ENCODE measurements at regions not wholly inside any gene's neighbourhood (a gene's known extent, or its start where the extent isn't known, plus 50 kb on each side); places are given as distances from the start of the nearest gene placed in this dataset.
"Not testable (repeated sequence)": the region's sequence is repeated elsewhere in the genome, so short reads cannot be mapped to it uniquely, and the experiment has no call there.

GRCh38 chr1:219726480-219727272, 113.8 kb upstream of the ZC3H11B start:
- no peak for DNase-seq (ENCODE audit: low spot score)

GRCh38 chr1:219724440-219724839, 111.5 kb upstream of the ZC3H11B start:
- no peak for DNase-seq (ENCODE audit: low spot score)

DNA sequence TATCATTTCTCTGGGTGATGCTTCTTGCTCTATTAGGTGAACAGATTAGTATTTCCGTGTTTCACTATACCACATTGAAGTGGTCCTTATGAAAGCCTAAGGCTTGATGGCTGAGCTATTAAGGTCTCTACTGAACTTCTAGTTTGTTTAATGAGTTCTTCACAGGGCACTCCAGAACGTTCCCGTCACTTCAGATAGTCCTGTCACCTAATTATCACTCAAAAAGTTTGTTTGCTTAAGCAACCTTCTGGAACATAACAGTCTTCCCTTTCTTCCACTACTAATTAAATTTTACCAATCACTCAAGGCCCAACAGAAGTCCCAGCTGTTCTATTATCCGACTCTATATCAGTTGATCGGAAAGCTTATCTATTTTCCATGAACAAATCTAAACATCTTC, 104.6 kb upstream of the ZC3H11B start:
- no peak for DNase-seq (ENCODE audit: low spot score)

- DNase-seq (ENCODE audit: low spot score), result no peak
Observed at GRCh38 chr1:219716611-219717114, 103.8 kb upstream of the ZC3H11B start.

DNA sequence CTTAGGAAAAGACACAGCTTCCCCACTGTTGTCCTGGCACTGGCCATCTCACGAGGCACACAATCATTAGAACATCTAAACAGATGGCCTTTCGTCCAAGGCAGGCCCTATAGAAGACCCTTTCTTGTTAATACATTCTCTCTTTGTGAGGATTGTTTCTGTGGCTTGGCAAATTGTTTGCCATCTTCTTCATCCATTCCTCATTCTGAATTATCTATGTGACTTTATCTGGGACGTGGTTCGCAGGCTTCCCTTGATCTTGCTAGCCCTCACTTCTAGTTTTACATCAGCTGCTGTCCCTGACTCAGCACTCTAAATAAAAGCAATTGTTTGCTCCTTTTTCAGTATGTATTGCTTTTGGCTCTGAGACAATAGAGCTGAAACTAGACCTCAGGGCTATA, 101.1 kb upstream of the ZC3H11B start:
- no peak for DNase-seq (ENCODE audit: low spot score)

- DNase-seq (ENCODE audit: low spot score), result no peak
Observed at GRCh38 chr1:219712506-219712905, 99.6 kb upstream of the ZC3H11B start.

- peak; percentile 6 for DNase-seq (ENCODE audit: low spot score)
Observed at GRCh38 chr1:219710529-219711194, 97.8 kb upstream of the ZC3H11B start.

- DNase-seq (ENCODE audit: low spot score), result no peak
Observed at GRCh38 chr1:219708919-219709543, 96.1 kb upstream of the ZC3H11B start.

DNA sequence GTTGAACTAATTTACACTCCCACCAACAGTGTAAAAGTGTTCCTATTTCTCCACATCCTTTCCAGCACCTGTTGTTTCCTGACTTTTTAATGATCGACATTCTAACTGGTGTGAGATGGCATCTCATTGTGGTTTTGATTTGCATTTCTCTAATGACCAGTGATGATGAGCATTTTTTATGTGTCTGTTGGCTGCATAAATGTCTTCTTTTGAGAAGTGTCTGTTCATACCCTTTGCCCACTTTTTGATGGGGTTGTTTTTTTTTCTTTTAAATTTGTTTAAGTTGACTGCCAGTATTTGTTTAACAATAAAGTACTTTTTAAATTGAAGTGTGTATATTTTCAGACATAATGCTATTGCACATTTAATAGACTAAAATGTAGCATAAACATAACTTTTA, 95.0 kb upstream of the ZC3H11B start:
- DNase-seq (ENCODE audit: low spot score), result not testable (repeated sequence)

DNA sequence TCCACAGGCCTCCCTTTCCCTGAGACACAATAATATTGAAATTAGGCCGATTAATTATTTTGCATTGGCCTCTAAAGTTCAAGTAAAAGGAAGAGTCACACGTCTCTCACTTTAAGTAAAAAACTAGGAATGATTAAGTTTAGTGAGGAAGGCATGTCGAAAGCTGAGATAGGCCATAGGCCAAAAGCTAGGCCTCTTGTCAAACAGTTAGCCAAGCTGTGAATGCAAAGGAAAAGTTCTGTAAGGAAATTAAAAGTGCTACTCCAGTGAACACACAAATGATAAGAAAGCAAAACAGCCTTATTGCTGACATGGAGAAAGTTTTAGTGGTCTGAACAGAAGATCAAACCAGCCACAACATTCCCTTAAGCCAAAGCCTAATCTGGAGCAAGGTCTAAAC, 91.4 kb upstream of the ZC3H11B start:
- DNase-seq (ENCODE audit: low spot score), result not testable (repeated sequence)

DNA sequence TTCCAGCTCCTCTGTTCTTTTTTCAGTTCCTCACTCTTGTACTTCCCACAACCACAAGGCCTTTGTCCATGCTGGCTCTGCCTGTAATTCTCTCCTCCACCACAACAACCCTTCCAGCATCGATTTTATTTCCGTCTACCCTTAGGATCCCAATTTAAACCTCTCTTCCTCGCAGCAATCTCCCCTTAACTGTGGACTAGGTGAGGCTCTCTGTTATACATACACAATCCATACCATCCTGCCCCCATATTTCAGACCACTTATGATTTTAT, 90.4 kb upstream of the ZC3H11B start:
- DNase-seq (ENCODE audit: low spot score), result no peak

DNA sequence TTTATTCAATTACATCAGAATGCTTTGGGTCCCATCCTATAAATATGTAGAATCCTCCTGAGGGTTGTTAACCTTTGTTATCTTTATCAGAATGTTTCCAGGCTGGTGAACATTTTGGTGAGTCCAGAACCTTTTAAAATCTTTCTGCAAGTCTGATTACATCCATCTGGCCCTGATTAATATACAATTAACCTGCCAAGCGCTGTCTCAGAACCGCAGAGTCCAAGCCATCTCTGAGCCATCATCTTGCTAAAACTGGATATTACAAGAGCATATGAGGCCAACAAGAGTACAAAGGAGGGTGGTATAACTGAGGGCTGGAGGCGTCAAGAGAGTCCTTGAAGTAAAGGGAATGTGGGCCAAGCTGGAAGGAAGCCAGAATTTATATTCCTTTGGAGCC, 88.6 kb upstream of the ZC3H11B start:
- DNase-seq (ENCODE audit: low spot score), result no peak

GRCh38 chr1:219699870-219700269, 87.0 kb upstream of the ZC3H11B start:
- no peak for DNase-seq (ENCODE audit: low spot score)

DNA sequence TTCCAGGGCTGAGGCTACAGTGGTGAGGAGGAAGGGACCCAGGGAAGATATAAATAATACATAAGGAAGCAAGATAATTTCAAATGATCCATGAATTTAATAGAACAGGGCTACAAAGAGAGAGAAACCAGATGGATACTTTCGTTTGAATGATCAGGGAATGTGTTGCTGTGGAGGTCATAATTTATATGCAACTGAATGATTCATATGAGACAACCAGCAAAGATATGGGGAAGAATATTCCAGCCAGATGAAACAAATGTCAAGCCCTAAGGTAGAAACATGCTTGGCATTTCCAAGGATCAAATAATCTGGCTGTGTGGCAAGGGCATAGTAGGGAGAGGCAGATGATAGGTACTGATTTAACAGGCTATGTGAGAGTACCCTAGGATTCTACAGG, 84.8 kb upstream of the ZC3H11B start:
- no peak for DNase-seq (ENCODE audit: low spot score)

DNA sequence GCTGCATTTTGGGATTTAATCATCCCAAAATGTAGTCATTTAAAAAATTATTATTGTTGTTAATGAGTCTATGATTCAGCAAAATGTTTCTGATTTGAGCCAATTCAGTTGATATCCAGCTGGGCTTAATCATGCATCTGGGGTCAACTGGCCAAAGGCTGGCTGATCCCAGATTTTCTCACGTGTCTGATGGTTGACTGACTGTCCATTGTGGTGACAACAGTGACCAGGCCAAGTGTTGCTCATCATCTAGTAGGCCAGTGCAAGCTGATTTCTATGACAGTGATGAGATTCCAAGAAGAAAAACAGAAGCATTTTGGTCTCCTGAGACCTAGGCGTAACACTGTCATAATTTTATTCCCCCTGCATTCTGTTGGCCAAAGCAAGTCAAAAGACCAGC, 80.1 kb upstream of the ZC3H11B start:
- no peak for DNase-seq (ENCODE audit: low spot score)

DNA sequence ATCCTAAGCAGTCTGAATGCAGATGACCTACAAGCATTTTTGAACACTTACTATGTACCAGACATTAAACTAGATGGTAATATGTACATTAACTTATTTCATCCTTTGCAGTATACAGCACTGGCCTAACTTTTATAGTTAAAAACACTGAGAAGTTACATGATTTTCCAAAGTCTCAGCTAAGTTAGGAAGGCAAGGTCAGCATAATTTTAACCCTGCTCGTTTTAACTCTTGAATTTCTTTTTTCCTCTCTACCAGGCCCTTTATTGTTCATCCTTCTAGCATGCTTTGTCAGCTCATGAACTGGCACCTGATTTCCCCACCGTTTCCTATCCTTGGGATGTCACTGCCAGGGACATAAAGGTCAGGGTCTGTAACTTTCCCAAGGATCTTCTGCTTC, 76.9 kb upstream of the ZC3H11B start:
- no peak for DNase-seq (ENCODE audit: low spot score)

- DNase-seq (ENCODE audit: low spot score), result no peak
Observed at GRCh38 chr1:219687779-219688178, 74.9 kb upstream of the ZC3H11B start.

GRCh38 chr1:219686171-219686570, 73.3 kb upstream of the ZC3H11B start:
- DNase-seq (ENCODE audit: low spot score), result no peak

DNA sequence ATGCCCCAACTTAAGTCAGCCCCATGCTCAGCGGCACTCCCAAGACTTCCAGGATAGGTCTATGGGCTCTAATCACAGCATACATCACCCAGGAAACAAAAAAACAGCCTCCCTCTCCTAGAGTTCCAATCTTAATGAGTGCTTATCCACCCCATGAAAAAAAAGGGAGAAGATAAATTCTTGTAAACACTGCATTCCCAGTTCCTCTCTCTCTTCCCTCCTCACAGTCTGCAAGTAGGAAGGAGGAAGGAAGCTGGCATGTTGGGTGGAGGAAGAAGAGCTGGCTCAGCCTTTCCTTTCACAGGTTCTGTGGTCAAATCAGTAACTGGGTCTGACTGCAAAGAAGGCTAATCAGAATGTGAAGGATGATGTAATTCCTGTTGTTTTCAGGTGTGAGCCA, 69.9 kb upstream of the ZC3H11B start:
- DNase-seq (ENCODE audit: low spot score), result no peak

GRCh38 chr1:219681876-219682275, 69.0 kb upstream of the ZC3H11B start:
- no peak for DNase-seq (ENCODE audit: low spot score)

DNA sequence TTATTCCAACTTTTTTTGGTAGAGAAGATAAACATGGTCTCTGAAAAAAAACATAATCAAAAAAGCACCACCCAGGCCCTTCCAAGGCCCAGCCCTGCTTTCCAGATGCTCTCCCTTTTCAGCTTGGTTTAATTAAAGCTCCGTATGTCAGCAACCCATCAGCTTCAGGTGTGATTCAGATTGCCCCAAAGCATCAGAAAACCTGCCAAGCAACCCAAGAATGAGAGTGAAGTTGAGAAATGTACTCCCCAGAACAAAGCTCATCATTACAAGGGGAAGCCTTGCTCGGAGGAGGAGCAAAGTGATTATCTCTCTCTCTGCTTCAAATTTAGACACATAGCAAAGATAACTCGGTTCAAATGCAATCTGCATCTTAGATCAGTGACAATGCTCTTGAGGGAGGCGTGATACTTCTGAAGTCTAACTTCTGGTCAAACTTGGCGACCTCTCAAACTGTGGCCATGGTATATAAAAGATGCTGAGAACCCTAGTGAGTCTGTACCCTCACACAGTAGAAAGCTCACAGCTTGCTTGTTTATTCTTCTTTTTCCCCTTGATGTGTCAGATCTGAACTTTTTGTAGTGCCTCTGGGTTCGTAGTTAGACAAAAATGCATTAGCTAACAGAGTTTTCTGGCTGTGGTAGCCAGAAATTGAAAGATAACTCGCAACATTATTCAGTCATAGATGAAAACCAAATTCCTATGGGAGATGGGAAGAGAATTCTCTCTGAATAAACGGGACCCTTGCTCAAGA, 63.3 kb upstream of the ZC3H11B start:
- no peak for DNase-seq (ENCODE audit: low spot score)

DNA sequence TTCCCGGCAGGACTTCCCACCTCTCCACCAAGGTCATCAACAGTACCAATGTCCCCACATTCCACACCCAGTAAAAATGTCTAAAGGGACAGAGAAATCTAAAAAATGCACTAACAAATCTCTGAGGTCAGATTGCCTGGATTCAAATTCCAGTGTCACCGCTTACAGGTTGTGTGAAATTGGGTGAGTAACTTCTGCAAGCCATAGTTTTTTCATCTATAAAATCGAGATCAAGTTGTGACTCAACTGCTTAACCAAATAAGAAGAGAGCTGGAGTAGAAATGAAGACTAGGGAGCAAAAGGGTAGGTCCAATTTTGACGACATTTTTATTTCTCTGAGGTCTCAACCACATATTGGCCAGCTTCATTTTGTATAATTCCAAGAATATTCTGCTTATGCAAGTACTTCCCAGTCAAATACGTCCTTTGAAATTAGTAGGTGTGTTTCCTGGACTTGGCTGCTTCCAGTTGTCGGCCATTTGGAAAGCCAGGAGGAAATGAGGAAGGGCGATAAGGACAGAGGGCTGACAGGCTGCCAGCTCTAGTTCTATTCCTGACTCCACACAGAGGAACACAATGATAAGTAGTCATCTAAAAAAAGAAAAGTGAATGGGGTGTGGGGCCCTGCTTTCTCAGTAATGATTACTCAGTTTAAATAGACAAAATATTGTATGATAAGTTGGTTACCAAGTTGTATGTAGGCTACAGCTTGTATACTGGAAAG, 57.7 kb upstream of the ZC3H11B start:
- DNase-seq (ENCODE audit: low spot score), result no peak

All from GM03348 (cell line).